BLaER1 (cell line): ENCODE measurements at regions not wholly inside any gene's neighbourhood (a gene's known extent, or its start where the extent isn't known, plus 50 kb on each side); places are given as distances from the start of the nearest gene placed in this dataset.

Source experiments
- H3K27ac ChIP-seq: shearing (Covaris generic); formaldehyde crosslinking; 2 replicates; pipeline ENCODE4 v1.8.1; 2022
- H3K27me3 ChIP-seq: shearing (Covaris generic); formaldehyde crosslinking; 2 replicates; pipeline ENCODE4 v1.8.1; 2022
- H3K36me3 ChIP-seq: shearing (Covaris generic); formaldehyde crosslinking; 2 replicates; pipeline ENCODE4 v1.8.1; 2022
- H3K4me1 ChIP-seq: shearing (Covaris generic); formaldehyde crosslinking; 2 replicates; pipeline ENCODE4 v1.8.1; 2022
- H3K4me2 ChIP-seq: shearing (Covaris generic); formaldehyde crosslinking; 2 replicates; pipeline ENCODE4 v1.8.1; 2022
- H3K4me3 ChIP-seq: shearing (Covaris generic); formaldehyde crosslinking; 2 replicates; pipeline ENCODE4 v1.8.1; 2022
- H3K9ac ChIP-seq: shearing (Covaris generic); formaldehyde crosslinking; 2 replicates; pipeline ENCODE4 v1.8.1; 2022
- H3K9me3 ChIP-seq: shearing (Covaris generic); formaldehyde crosslinking; 2 replicates; pipeline ENCODE4 v1.8.1; 2022
- H4K20me1 ChIP-seq: shearing (Covaris generic); formaldehyde crosslinking; 2 replicates; pipeline ENCODE4 v1.8.1; 2022
- Cebpa-rat ChIP-seq: shearing (Covaris generic); IDR thresholded peaks from 2 replicates; pipeline ENCODE4 v1.8.1; 2022

DNA sequence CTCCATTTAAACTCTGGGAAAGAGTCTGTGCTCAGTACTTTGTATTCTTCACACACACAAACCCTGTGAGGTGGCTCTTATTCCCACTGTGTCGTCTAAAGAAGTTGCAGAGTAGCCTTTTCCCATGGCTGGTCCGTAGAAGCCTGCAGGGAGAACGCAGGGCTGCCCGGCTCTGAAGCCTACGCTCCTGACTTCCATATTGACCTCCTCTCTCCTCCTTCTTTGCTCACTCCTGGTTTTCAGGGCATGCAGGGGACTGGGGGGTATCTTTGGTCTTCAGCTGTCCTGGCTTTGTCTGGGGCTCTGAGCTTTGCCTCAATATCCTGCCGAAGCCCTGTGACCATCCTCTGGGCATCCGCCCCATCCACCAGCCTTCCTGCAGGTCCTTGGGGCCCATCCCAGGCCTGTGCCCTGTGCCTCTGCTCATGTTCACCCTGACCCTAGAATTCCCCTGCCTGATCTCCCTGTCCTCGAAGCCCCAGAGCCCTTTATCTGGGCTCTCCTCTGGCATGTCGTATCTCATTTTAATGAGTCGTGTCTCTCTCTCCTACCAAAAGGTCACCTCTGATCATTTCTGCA is 83.8 kb upstream of the FSTL4 start:
- H3K4me3 ChIP-seq, result no peak overlapping the region
- H3K36me3 ChIP-seq, result no peaks in the 10 kb centered on the region
- no peak overlapping the region for H3K9ac ChIP-seq
- H4K20me1 ChIP-seq, result no peaks in the 10 kb centered on the region
- no peaks in the 10 kb centered on the region for H3K27me3 ChIP-seq
- no peaks in the 10 kb centered on the region for H3K9me3 ChIP-seq
- no peak overlapping the region for H3K4me2 ChIP-seq
- peaks cover 19% of the 10 kb centered on the region for H3K4me1 ChIP-seq
- TF ChIP-seq Cebpa-rat, result no peak
- H3K27ac ChIP-seq, result no peak overlapping the region

DNA sequence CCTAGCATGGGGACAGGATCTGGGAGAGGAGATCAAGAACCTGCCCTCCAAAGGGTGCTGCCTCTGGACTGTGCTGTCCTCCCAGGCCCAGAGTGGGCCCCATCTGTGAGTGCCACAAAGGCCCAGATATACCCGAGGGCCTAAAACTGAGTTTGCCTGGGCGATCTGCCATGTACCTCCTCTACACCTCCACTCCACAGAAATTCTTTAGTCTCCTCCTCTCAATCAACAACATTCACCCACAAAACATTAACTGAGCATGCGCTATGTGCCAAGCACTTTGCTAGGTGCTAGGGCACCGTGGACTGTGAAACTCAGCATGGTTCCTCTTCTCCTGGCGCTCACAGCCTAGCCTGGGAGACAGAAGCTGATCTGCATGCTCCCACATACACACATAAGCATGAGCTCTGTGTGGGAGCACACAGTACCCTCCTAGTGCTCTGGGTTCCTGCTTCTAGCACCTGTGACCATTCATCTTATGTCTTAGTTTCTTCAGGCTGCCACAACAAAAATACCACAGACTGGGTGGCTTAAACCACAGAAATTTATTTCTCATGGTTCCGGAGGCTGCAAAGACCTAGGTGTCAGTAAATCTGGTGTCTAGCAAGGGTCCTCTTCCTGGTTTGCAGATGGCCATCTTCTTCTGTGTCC is 82.0 kb upstream of the FSTL4 start:
- H3K27me3 ChIP-seq, result no peaks in the 10 kb centered on the region
- TF ChIP-seq Cebpa-rat, result no peak
- H3K27ac ChIP-seq, result no peak overlapping the region
- peaks cover 19% of the 10 kb centered on the region for H3K4me1 ChIP-seq
- no peaks in the 10 kb centered on the region for H3K9me3 ChIP-seq
- no peak overlapping the region for H3K4me3 ChIP-seq
- H3K9ac ChIP-seq, result no peak overlapping the region
- H3K4me2 ChIP-seq, result no peak overlapping the region
- H4K20me1 ChIP-seq, result no peaks in the 10 kb centered on the region
- H3K36me3 ChIP-seq, result no peaks in the 10 kb centered on the region

DNA sequence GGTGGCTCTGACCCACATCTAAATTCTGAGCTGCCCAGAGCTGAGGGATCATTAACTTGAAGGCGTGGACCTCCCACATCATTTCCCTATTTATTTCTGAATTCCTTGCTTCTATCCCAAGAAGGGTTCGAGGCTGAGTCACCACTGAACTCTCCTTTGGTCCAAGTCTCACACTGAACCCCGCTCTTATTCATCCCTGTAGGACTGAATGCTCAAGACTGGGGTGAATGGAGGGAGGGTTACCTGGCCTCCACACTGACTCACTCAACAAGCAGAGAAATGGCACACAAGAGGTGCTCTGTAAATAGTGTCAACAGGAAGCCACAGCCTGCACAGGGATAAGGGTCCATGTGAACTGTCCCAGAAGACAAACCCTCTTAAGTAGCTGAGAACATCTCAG is 79.1 kb upstream of the FSTL4 start:
- H3K9ac ChIP-seq, result no peak overlapping the region
- H3K4me1 ChIP-seq, result peaks cover 8% of the 10 kb centered on the region
- no peaks in the 10 kb centered on the region for H3K27me3 ChIP-seq
- H3K36me3 ChIP-seq, result no peaks in the 10 kb centered on the region
- no peaks in the 10 kb centered on the region for H4K20me1 ChIP-seq
- H3K27ac ChIP-seq, result no peak overlapping the region
- no peak overlapping the region for H3K4me2 ChIP-seq
- no peak for TF ChIP-seq Cebpa-rat
- H3K9me3 ChIP-seq, result no peaks in the 10 kb centered on the region
- no peak overlapping the region for H3K4me3 ChIP-seq

DNA sequence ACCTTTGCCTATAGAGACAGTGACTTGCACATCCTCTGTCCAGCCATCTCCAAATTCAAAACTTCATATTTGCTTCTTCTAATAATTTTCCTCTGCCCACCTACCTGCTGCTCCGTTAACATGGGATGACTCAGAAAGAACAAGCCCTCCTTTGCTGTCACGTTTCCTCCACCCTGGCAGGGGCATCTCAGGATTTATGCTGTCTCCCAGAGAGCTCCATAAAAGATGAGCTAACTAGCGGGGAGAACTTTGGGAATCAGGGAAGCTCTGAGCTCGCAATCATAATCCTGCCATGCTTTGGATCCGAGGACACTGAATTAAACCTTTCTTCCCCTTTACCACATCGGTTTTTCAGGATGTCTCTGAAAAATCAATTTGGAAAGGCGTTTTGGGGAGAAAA is 78.4 kb upstream of the FSTL4 start:
- H3K27me3 ChIP-seq, result no peaks in the 10 kb centered on the region
- no peak overlapping the region for H3K9ac ChIP-seq
- no peak overlapping the region for H3K27ac ChIP-seq
- H3K4me2 ChIP-seq, result no peak overlapping the region
- no peaks in the 10 kb centered on the region for H3K9me3 ChIP-seq
- no peak overlapping the region for H3K4me3 ChIP-seq
- no peak for TF ChIP-seq Cebpa-rat
- no peaks in the 10 kb centered on the region for H4K20me1 ChIP-seq
- H3K4me1 ChIP-seq, result peaks cover 8% of the 10 kb centered on the region
- H3K36me3 ChIP-seq, result no peaks in the 10 kb centered on the region

DNA sequence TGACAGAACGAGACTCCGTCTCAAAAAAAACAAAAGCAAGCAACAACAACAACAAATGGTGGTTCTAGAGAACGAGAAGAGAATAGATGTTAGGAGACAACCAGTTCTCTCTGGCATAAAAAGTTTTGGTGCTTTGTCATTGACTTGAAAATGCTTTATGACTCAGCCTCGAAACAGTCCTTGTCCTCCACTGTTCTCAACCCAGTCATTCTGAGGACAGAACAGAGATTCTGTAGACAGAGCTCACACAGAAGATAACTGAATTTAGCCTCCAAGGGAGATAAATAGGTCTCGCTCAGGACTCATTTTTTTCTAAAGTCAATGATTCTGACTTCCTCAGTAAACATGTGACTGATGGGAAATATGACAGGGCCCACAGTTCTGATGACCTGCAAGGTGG is 76.0 kb upstream of the FSTL4 start:
- Histone ChIP-seq H3K4me2 (no peak overlapping the region), H3K4me1 (no peaks in the 10 kb centered on the region), H3K27me3 (no peaks in the 10 kb centered on the region), H3K36me3 (no peaks in the 10 kb centered on the region), H3K4me3 (no peak overlapping the region), H3K9ac (no peak overlapping the region), H3K9me3 (no peaks in the 10 kb centered on the region), H4K20me1 (no peaks in the 10 kb centered on the region), H3K27ac (no peak overlapping the region)
- TF ChIP-seq Cebpa-rat, result no peak

DNA sequence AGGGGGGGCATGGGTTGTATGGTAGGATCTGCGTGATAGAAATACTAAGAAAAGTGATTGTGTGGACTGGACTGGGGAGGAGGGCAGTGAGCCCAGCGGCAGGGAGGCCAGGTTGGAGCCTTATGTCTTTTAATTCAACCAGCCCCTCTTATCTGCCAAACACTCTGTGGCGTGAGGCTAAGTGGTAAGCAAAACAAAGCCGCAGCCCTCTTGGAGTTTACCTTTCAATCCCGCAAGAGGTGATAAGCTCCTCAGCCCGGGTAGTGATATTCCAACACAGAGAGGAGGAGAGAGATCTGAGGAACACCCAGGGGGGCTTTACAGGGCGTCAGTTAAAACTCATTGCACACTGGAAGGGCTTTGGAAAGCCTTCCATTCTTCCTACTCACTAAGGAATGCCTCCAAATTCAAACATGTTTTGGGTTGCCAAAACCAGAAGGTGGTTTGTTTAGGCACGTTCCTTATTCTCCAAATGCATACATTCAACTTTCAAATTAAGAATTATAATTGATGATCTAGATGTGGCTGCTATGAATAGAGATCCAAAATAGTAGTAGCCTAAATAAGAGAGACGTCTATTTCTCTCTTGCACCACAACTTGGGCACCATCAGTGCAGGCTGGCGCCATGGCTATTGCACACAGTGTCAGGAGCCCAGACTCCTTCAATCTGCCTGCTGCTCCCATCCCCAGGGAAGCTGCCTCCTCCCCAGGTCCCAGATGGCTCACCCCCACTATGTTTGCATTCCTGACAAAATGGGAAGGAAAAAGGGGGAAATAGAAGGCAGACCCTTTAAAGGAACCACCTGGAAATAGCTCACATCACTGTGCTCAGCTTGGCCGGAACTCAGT is 75.1 kb upstream of the FSTL4 start:
- H4K20me1 ChIP-seq, result no peaks in the 10 kb centered on the region
- H3K27me3 ChIP-seq, result no peaks in the 10 kb centered on the region
- H3K4me3 ChIP-seq, result no peak overlapping the region
- no peaks in the 10 kb centered on the region for H3K36me3 ChIP-seq
- no peak overlapping the region for H3K27ac ChIP-seq
- H3K9me3 ChIP-seq, result no peaks in the 10 kb centered on the region
- peaks cover 3% of the 10 kb centered on the region for H3K4me1 ChIP-seq
- no peak overlapping the region for H3K4me2 ChIP-seq
- no peak overlapping the region for H3K9ac ChIP-seq
- no peak for TF ChIP-seq Cebpa-rat

DNA sequence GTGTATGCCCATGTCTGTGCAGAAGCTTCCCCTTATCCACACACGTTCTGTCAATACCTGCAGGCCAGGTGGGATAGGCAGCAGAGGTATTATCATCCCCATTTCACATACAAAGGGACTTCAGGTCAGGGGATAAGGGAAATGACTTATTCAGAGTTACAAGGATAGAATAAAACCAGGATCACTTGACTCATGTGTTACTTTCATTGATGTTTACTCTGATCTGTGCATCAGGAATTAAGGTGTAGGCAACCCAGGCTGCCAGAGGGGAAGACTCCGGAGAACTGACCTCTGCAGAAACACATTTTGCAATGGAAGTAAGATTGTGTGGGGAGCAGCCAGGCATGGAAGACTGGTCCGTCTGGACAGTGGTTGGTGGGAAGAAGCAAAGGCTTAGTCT is 74.2 kb upstream of the FSTL4 start:
- peaks cover 12% of the 10 kb centered on the region for H3K4me1 ChIP-seq
- H3K27me3 ChIP-seq, result no peaks in the 10 kb centered on the region
- H3K36me3 ChIP-seq, result no peaks in the 10 kb centered on the region
- TF ChIP-seq Cebpa-rat, result no peak
- no peak overlapping the region for H3K9ac ChIP-seq
- H4K20me1 ChIP-seq, result no peaks in the 10 kb centered on the region
- H3K4me3 ChIP-seq, result no peak overlapping the region
- no peak overlapping the region for H3K4me2 ChIP-seq
- no peaks in the 10 kb centered on the region for H3K9me3 ChIP-seq
- no peak overlapping the region for H3K27ac ChIP-seq

DNA sequence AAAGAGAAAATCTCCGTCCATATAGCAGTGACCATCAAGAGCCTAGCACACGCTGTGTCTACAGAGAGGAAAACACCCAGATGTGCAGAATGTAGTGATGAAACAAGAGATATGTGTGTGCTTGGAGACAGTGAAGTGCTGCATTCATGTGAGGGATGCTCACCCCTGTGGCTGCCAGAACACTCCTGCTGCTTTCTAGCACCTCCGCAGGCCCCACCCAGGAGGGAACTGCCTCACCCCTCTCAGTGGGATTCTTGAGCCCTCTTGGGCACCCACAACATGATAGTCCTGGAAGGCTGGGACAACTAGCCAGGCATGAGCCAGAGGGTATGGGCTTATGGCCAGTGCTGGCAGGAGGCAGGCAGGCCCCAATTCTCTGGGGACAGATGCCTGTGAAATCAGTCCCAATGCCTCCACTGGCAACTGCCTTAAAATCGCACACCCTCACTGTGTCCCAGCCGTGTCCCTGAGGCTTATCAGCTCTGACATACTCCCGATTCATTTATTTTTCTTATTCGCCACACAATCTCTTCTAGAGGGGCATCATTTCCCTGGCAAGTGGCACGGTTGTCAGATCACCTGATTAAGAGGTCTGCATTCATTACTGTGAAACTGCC is 73.2 kb upstream of the FSTL4 start:
- H3K4me2 ChIP-seq, result no peak overlapping the region
- H3K27me3 ChIP-seq, result no peaks in the 10 kb centered on the region
- no peaks in the 10 kb centered on the region for H3K36me3 ChIP-seq
- H3K9me3 ChIP-seq, result no peaks in the 10 kb centered on the region
- H3K27ac ChIP-seq, result no peak overlapping the region
- no peaks in the 10 kb centered on the region for H4K20me1 ChIP-seq
- no peak overlapping the region for H3K9ac ChIP-seq
- H3K4me3 ChIP-seq, result no peak overlapping the region
- TF ChIP-seq Cebpa-rat, result no peak
- peaks cover 18% of the 10 kb centered on the region for H3K4me1 ChIP-seq

DNA sequence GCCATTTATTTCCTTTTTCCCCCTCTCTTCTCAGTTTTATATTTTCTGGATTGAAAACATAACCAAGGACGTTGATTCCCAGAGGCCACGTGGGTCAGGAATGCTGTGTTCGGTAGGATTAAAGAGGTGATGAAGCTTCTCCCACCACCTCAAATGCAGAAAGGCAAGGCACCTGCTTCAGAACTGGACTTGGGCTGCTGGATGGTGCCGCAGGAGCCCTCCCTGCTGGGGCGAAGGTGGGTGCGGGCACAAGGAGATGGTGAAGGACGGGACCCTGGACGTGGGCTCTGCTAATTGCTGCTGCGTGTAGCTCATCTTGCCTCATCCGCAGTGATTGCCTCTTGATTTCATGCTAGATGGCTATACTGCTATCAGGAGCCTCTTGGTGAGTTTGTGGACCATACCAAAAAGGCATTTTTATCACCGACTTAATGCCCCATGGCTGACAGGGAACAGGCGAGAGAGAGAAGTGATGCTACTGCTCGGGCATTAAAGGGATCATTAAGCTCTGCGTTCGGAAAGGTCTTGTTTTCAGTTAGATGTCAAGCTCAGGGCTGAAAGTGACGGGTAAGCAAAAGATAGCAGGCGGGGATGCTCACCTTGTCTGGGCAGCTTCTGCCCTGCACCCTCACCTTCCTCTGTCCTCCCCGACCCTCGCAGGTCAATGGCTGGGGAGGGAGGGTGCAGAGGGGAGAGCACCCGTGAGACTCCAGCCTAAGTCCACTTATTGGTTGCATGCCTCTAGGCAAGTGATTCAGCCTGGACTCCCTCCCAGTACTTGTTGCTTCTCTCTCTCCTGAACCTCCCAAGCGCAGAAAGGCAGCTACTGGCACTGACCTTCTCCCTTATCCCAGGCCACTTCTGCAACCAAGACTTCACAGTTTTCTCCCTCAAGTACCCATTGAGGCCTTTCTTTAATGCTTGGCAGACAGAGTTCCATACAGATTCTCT is 71.6 kb upstream of the FSTL4 start:
- Histone ChIP-seq H3K9me3 (no peaks in the 10 kb centered on the region), H3K36me3 (no peaks in the 10 kb centered on the region), H3K4me2 (no peak overlapping the region), H3K27me3 (no peaks in the 10 kb centered on the region), H4K20me1 (no peaks in the 10 kb centered on the region), H3K9ac (no peak overlapping the region), H3K27ac (no peak overlapping the region), H3K4me1 (peaks cover 18% of the 10 kb centered on the region), H3K4me3 (no peak overlapping the region)
- no peak for TF ChIP-seq Cebpa-rat
